ENCODE measurements at regions not wholly inside any gene's neighbourhood (a gene's known extent, or its start where the extent isn't known, plus 50 kb on each side); places are given as distances from the start of the nearest gene placed in this dataset.

DNA sequence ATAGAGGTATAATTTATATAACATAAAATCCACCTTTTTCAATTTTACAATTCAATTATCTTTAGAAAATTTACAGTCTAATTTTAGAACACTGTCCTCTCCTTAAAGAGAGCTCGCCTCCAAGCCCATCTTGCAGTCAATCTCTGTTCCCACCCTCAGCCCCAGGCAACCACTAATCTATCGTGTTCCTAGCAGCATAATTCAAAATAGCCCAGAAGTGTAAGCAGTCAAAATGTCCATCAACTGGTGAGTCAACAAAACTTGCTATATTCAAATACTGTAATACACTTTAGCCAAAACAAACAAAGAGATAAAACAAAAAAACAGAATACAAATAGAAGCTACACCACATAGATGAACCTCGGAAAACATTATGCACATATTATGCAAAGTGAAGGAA lies 1006.8 kb upstream of the EEF2KMT start:
- no peak for ATAC-seq
- TF ChIP-seq, protein P1, sequence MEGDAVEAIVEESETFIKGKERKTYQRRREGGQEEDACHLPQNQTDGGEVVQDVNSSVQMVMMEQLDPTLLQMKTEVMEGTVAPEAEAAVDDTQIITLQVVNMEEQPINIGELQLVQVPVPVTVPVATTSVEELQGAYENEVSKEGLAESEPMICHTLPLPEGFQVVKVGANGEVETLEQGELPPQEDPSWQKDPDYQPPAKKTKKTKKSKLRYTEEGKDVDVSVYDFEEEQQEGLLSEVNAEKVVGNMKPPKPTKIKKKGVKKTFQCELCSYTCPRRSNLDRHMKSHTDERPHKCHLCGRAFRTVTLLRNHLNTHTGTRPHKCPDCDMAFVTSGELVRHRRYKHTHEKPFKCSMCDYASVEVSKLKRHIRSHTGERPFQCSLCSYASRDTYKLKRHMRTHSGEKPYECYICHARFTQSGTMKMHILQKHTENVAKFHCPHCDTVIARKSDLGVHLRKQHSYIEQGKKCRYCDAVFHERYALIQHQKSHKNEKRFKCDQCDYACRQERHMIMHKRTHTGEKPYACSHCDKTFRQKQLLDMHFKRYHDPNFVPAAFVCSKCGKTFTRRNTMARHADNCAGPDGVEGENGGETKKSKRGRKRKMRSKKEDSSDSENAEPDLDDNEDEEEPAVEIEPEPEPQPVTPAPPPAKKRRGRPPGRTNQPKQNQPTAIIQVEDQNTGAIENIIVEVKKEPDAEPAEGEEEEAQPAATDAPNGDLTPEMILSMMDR (IDR thresholded peaks at IDR 0.05): no peak
- no peak for TF ChIP-seq POLR2A (IDR thresholded peaks at IDR 0.05)
- DNase-seq: no peak
- H3K27ac ChIP-seq: no peak overlapping the region
- 51 to 59% (median 53%) methylated on average over 3 of the region's 3 CpGs for WGBS, 4 donors
- no peaks in the 10 kb centered on the region for H3K36me3 ChIP-seq
- H3K27me3 ChIP-seq: no peaks in the 10 kb centered on the region
- intact Hi-C loops (cut with DNase I): no loop called here
- H3K4me1 ChIP-seq: no peaks in the 10 kb centered on the region
- H3K9me3 ChIP-seq: no peaks in the 10 kb centered on the region
- H3K4me3 ChIP-seq: no peak overlapping the region

GRCh38 chr16:6103561-6103960 lies 1006.0 kb upstream of the EEF2KMT start:
- Histone ChIP-seq H3K4me3 (no peak overlapping the region), H3K9me3 (no peaks in the 10 kb centered on the region), H3K27me3 (no peaks in the 10 kb centered on the region), H3K4me1 (no peaks in the 10 kb centered on the region), H3K36me3 (no peaks in the 10 kb centered on the region), H3K27ac (no peak overlapping the region)
- ATAC-seq (no peak), DNase-seq (no peak)
- 34 to 40% (median 38%) methylated on average over 2 of the region's 2 CpGs for WGBS, 4 donors
- intact Hi-C loops (cut with DNase I): no loop called here
- TF ChIP-seq POLR2A (IDR thresholded peaks at IDR 0.05): no peak
- TF ChIP-seq, protein P1 (IDR thresholded peaks at IDR 0.05): no peak

GRCh38 chr16:6099102-6099501 lies 1001.5 kb upstream of the EEF2KMT start:
- ATAC-seq: no peak
- Histone ChIP-seq H3K4me1 (no peaks in the 10 kb centered on the region), H3K27ac (no peak overlapping the region), H3K4me3 (no peak overlapping the region), H3K36me3 (no peaks in the 10 kb centered on the region), H3K27me3 (no peaks in the 10 kb centered on the region), H3K9me3 (peaks cover 0 to 3% (median 0%) of the 10 kb centered on the region in 12 donors)
- intact Hi-C loops (cut with DNase I): loop anchor here in 1 of 10 donors (10.0 kb wide), 1 partner anchor 64 kb away; no protein-coding TSS in a partner anchor
- WGBS, 4 donors: 78 to 83% (median 79%) methylated on average over 4 of the region's 4 CpGs
- DNase-seq: no peak
- TF ChIP-seq POLR2A (IDR thresholded peaks at IDR 0.05): no peak
- TF ChIP-seq, protein P1 (IDR thresholded peaks at IDR 0.05): no peak

- ATAC-seq (no peak), DNase-seq (no peak)
- H3K4me3 ChIP-seq: no peak overlapping the region
- intact Hi-C loops (cut with DNase I): loop anchor here in 1 of 10 donors (10.0 kb wide), 1 partner anchor 62 kb away; no protein-coding TSS in a partner anchor
- 78 to 81% (median 80%) methylated on average over 7 of the region's 7 CpGs for WGBS, 4 donors
- TF ChIP-seq POLR2A (IDR thresholded peaks at IDR 0.05): no peak
- TF ChIP-seq, protein P1 (IDR thresholded peaks at IDR 0.05): no peak
- no peaks in the 10 kb centered on the region for H3K27me3 ChIP-seq
- peaks cover 0 to 12% (median 4%) of the 10 kb centered on the region in 12 donors for H3K9me3 ChIP-seq
- no peaks in the 10 kb centered on the region for H3K36me3 ChIP-seq
- no peaks in the 10 kb centered on the region for H3K4me1 ChIP-seq
- no peak overlapping the region for H3K27ac ChIP-seq
Observed at GRCh38 chr16:6096931-6097670, 999.5 kb upstream of the EEF2KMT start.

Data from heart left ventricle (tissue), 16 donors.